HG02840 (cell line): ENCODE measurements at regions not wholly inside any gene's neighbourhood (a gene's known extent, or its start where the extent isn't known, plus 50 kb on each side); places are given as distances from the start of the nearest gene placed in this dataset.
"Not testable (repeated sequence)": the region's sequence is repeated elsewhere in the genome, so short reads cannot be mapped to it uniquely, and the experiment has no call there.

Source experiments
- ATAC-seq: cut with Tn5 transposase; IDR thresholded peaks from one replicate; pipeline ENCODE4 v1.9.1; 2021; ENCODE audit warnings: mild to moderate bottlenecking, moderate library complexity, moderate number of reproducible peaks; ENCODE audit not compliant: unreplicated experiment, low FRiP score

- ATAC-seq: no peak
Observed at GRCh38 chr4:186845137-186845842, 121.6 kb upstream of the FAT1 start.

- ATAC-seq: no peak
Observed at GRCh38 chr4:186846426-186846825, 122.8 kb upstream of the FAT1 start.

- not testable (repeated sequence) for ATAC-seq
Observed at GRCh38 chr4:186847429-186848131, 123.9 kb upstream of the FAT1 start.

- no peak for ATAC-seq
Observed at GRCh38 chr4:186848437-186848836, 124.8 kb upstream of the FAT1 start.

- ATAC-seq: no peak
Observed at GRCh38 chr4:186851291-186852072, 127.8 kb upstream of the FAT1 start.

GRCh38 chr4:186852073-186852420 lies 128.4 kb upstream of the FAT1 start:
- no peak for ATAC-seq

GRCh38 chr4:186852964-186853391 lies 129.3 kb upstream of the FAT1 start:
- peak; percentile 64 for ATAC-seq

- no peak for ATAC-seq
Observed at GRCh38 chr4:186854256-186854655, 130.6 kb upstream of the FAT1 start.

GRCh38 chr4:186855111-186855510 lies 131.5 kb upstream of the FAT1 start:
- no peak for ATAC-seq

- ATAC-seq: no peak
Observed at GRCh38 chr4:186857793-186858192, 134.1 kb upstream of the FAT1 start.

- ATAC-seq: no peak
Observed at GRCh38 chr4:186858355-186858754, 134.7 kb upstream of the FAT1 start.

GRCh38 chr4:186859420-186859819 lies 135.8 kb upstream of the FAT1 start:
- ATAC-seq: no peak

- ATAC-seq: no peak
Observed at GRCh38 chr4:186861317-186861716, 137.7 kb upstream of the FAT1 start.

- ATAC-seq: no peak
Observed at GRCh38 chr4:186871856-186872255, 148.2 kb upstream of the FAT1 start.

- not testable (repeated sequence) for ATAC-seq
Observed at GRCh38 chr4:186873095-186873494, 149.4 kb upstream of the FAT1 start.

- ATAC-seq: no peak
Observed at GRCh38 chr4:186875476-186875875, 151.8 kb upstream of the FAT1 start.

- no peak for ATAC-seq
Observed at GRCh38 chr4:186876961-186877626, 153.4 kb upstream of the FAT1 start.

- ATAC-seq: no peak
Observed at GRCh38 chr4:186878203-186878776, 154.6 kb upstream of the FAT1 start.

- ATAC-seq: no peak
Observed at GRCh38 chr4:186881521-186882220, 158.0 kb upstream of the FAT1 start.

GRCh38 chr4:186882293-186882692 lies 158.6 kb upstream of the FAT1 start:
- no peak for ATAC-seq
